Calu3 (cell line): ENCODE measurements at regions not wholly inside any gene's neighbourhood (a gene's known extent, or its start where the extent isn't known, plus 50 kb on each side); places are given as distances from the start of the nearest gene placed in this dataset.

Experiments used
- BruUV-seq: library from RNA; stranded (reverse); fragments of 400-500 nt; replicated peaks from 2 replicates; lab custom pipeline; 2021; lab: Mats Ljungman, UMichigan
- CTCF ChIA-PET: fragments of 300-600 bp; sonication (Branson Sonifier 250); formaldehyde crosslinking; loops from one replicate; lab custom pipeline; 2022; ENCODE audit warnings: antibody characterized with exemption; lab: Charles Lee
- DNase-seq: peaks from one replicate; pipeline ENCODE4 v3.0.0; 2022
- H3K27ac Mint-ChIP-seq: one replicate; pipeline ENCODE4 v1.8.0; 2022; ENCODE audit warnings: mixed read lengths; ENCODE audit not compliant: unreplicated experiment
- H3K27me3 Mint-ChIP-seq: one replicate; pipeline ENCODE4 v1.8.0; 2022; ENCODE audit warnings: mixed read lengths; ENCODE audit not compliant: unreplicated experiment
- H3K36me3 Mint-ChIP-seq: one replicate; pipeline ENCODE4 v1.8.0; 2022; ENCODE audit warnings: mild to moderate bottlenecking, moderate library complexity, mixed read lengths; ENCODE audit not compliant: insufficient read depth, unreplicated experiment
- H3K4me1 Mint-ChIP-seq: one replicate; pipeline ENCODE4 v1.8.0; 2022; ENCODE audit warnings: mild to moderate bottlenecking, low read depth, mixed read lengths; ENCODE audit not compliant: unreplicated experiment
- H3K4me3 Mint-ChIP-seq: one replicate; pipeline ENCODE4 v1.8.0; 2022; ENCODE audit warnings: mild to moderate bottlenecking, low read depth, moderate library complexity, mixed read lengths; ENCODE audit not compliant: unreplicated experiment
- H3K9me3 Mint-ChIP-seq: one replicate; pipeline ENCODE4 v1.8.0; 2022; ENCODE audit warnings: low read depth, mixed read lengths; ENCODE audit not compliant: unreplicated experiment
- CTCF ChIP-seq: fragments of 200-600 bp; IDR thresholded peaks from one replicate; pipeline ENCODE4 v1.8.0; 2022; ENCODE audit warnings: antibody characterized with exemption; ENCODE audit not compliant: unreplicated experiment
- intact Hi-C: fragments of 100-400 bp; cut with micrococcal nuclease; formaldehyde crosslinking; loops from one replicate; pipeline ENCODE4 v1.10.0; 2022; ENCODE audit not compliant: unreplicated experiment

- TF ChIP-seq CTCF, result no peak
- BruUV-seq, result no TSS peak
- Mint-ChIP-seq H3K36me3 (no peaks in the 10 kb centered on the region), H3K27me3 (no peaks in the 10 kb centered on the region), H3K4me3 (no peak overlapping the region), H3K27ac (no peak overlapping the region), H3K4me1 (no peaks in the 10 kb centered on the region), H3K9me3 (no peaks in the 10 kb centered on the region)
- CTCF ChIA-PET, result no interaction called here
- intact Hi-C loops, result no loop called here
- DNase-seq, result no peak
Observed at GRCh38 chr13:64158908-64159307, 2743.3 kb upstream of the PCDH20 start.

GRCh38 chr13:64154514-64154913 lies 2738.9 kb upstream of the PCDH20 start:
- no peaks in the 10 kb centered on the region for H3K36me3 Mint-ChIP-seq
- DNase-seq, result no peak
- no peak for TF ChIP-seq CTCF
- no peaks in the 10 kb centered on the region for H3K9me3 Mint-ChIP-seq
- no TSS peak for BruUV-seq
- intact Hi-C loops, result no loop called here
- H3K4me1 Mint-ChIP-seq, result no peaks in the 10 kb centered on the region
- CTCF ChIA-PET, result no interaction called here
- no peak overlapping the region for H3K27ac Mint-ChIP-seq
- no peaks in the 10 kb centered on the region for H3K27me3 Mint-ChIP-seq
- H3K4me3 Mint-ChIP-seq, result no peak overlapping the region

GRCh38 chr13:64130600-64130999 lies 2715.0 kb upstream of the PCDH20 start:
- H3K36me3 Mint-ChIP-seq, result no peaks in the 10 kb centered on the region
- TF ChIP-seq CTCF, result no peak
- no TSS peak for BruUV-seq
- no peaks in the 10 kb centered on the region for H3K9me3 Mint-ChIP-seq
- H3K27ac Mint-ChIP-seq, result no peak overlapping the region
- no peaks in the 10 kb centered on the region for H3K27me3 Mint-ChIP-seq
- DNase-seq, result no peak
- intact Hi-C loops, result no loop called here
- H3K4me3 Mint-ChIP-seq, result no peak overlapping the region
- CTCF ChIA-PET, result no interaction called here
- H3K4me1 Mint-ChIP-seq, result no peaks in the 10 kb centered on the region

- H3K9me3 Mint-ChIP-seq, result no peaks in the 10 kb centered on the region
- no peak overlapping the region for H3K27ac Mint-ChIP-seq
- CTCF ChIA-PET, result no interaction called here
- H3K4me3 Mint-ChIP-seq, result no peak overlapping the region
- no peaks in the 10 kb centered on the region for H3K4me1 Mint-ChIP-seq
- DNase-seq, result no peak
- TF ChIP-seq CTCF, result no peak
- no peaks in the 10 kb centered on the region for H3K36me3 Mint-ChIP-seq
- intact Hi-C loops, result no loop called here
- H3K27me3 Mint-ChIP-seq, result no peaks in the 10 kb centered on the region
- BruUV-seq, result no TSS peak
Observed at GRCh38 chr13:64130171-64130570, 2714.5 kb upstream of the PCDH20 start.

GRCh38 chr13:64127856-64128255 lies 2712.2 kb upstream of the PCDH20 start:
- BruUV-seq, result no TSS peak
- Mint-ChIP-seq H3K27me3 (no peaks in the 10 kb centered on the region), H3K4me1 (no peaks in the 10 kb centered on the region), H3K9me3 (no peaks in the 10 kb centered on the region), H3K27ac (no peak overlapping the region), H3K36me3 (no peaks in the 10 kb centered on the region), H3K4me3 (no peak overlapping the region)
- TF ChIP-seq CTCF, result no peak
- CTCF ChIA-PET, result no interaction called here
- intact Hi-C loops, result no loop called here
- no peak for DNase-seq
